Activated T-cell treated with anti-CD3 and anti-CD28 coated beads, Interleukin-2, amount 50 U/mL, for 1 hour (primary cell): ENCODE measurements at regions not wholly inside any gene's neighbourhood (a gene's known extent, or its start where the extent isn't known, plus 50 kb on each side); places are given as distances from the start of the nearest gene placed in this dataset.

Experiments
- DNase-seq: peaks from one replicate; pipeline ENCODE4 v3.0.0-alpha.2; 2020

GRCh38 chr3:107969994-107970819 lies 120.6 kb downstream of the CD47 start:
- DNase-seq = no peak

GRCh38 chr3:107969525-107969924 lies 121.3 kb downstream of the CD47 start:
- DNase-seq = no peak

GRCh38 chr3:107966276-107966675 lies 124.6 kb downstream of the CD47 start:
- no peak for DNase-seq

- no peak for DNase-seq
Measured at GRCh38 chr3:107965136-107965655, 125.6 kb downstream of the CD47 start.

GRCh38 chr3:107963581-107963980 lies 127.2 kb downstream of the CD47 start:
- no peak for DNase-seq

- no peak for DNase-seq
Measured at GRCh38 chr3:107962946-107963345, 127.9 kb downstream of the CD47 start.

- no peak for DNase-seq
Measured at GRCh38 chr3:107962037-107962436, 128.8 kb downstream of the CD47 start.

- no peak for DNase-seq
Measured at GRCh38 chr3:107959550-107960154, 131.2 kb downstream of the CD47 start.

- no peak for DNase-seq
Measured at GRCh38 chr3:107958146-107958545, 132.7 kb downstream of the CD47 start.

GRCh38 chr3:107956991-107957900 lies 133.6 kb downstream of the CD47 start:
- no peak for DNase-seq

- DNase-seq = no peak
Measured at GRCh38 chr3:107954845-107955244, 136.0 kb downstream of the CD47 start.

GRCh38 chr3:107953722-107954121 lies 137.1 kb downstream of the CD47 start:
- no peak for DNase-seq

GRCh38 chr3:107951126-107951525 lies 139.7 kb downstream of the CD47 start:
- DNase-seq = no peak

- DNase-seq = no peak
Measured at GRCh38 chr3:107950417-107950816, 140.4 kb downstream of the CD47 start.

- DNase-seq = no peak
Measured at GRCh38 chr3:107949394-107949970, 141.3 kb downstream of the CD47 start.

GRCh38 chr3:107947203-107947602 lies 143.6 kb downstream of the CD47 start:
- no peak for DNase-seq

GRCh38 chr3:107946700-107947099 lies 144.1 kb downstream of the CD47 start:
- DNase-seq = no peak

GRCh38 chr3:107945417-107946094 lies 145.3 kb downstream of the CD47 start:
- DNase-seq = no peak

- no peak for DNase-seq
Measured at GRCh38 chr3:107943786-107944523, 146.9 kb downstream of the CD47 start.

- DNase-seq = no peak
Measured at GRCh38 chr3:107942951-107943749, 147.7 kb downstream of the CD47 start.

GRCh38 chr3:107942244-107942643 lies 148.6 kb downstream of the CD47 start:
- no peak for DNase-seq
